ENCODE measurements at regions not wholly inside any gene's neighbourhood (a gene's known extent, or its start where the extent isn't known, plus 50 kb on each side); places are given as distances from the start of the nearest gene placed in this dataset.

DNA sequence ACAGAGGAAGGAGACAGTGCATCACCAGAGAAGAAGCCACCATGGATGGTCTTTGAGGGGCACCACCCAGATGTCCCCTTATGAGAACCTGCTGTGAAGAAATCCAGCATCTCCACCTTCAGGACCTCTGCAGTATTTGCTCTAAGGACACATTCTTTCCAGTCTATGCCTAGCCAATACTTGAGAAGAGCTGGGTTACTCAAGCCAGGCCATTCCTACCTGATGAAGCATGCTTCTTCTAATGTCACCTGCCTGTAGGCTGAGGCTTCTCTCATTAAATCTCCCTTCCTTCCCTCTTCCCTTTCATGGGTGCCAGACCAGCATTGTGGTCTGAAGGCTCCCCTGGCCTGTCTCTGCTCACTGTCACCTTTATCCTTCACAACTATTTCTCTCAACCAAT is 654.5 kb upstream of the AUTS2 start:
- no peak overlapping the region for H3K9ac ChIP-seq
- no peaks in the 10 kb centered on the region for H3K36me3 ChIP-seq (ENCODE audit: insufficient read depth)
- H3K4me1 ChIP-seq (ENCODE audit: low read depth, poor library complexity, severe bottlenecking), result no peaks in the 10 kb centered on the region
- H3K79me2 ChIP-seq (ENCODE audit: insufficient read depth, low read depth), result no peaks in the 10 kb centered on the region
- TF ChIP-seq, protein P1, sequence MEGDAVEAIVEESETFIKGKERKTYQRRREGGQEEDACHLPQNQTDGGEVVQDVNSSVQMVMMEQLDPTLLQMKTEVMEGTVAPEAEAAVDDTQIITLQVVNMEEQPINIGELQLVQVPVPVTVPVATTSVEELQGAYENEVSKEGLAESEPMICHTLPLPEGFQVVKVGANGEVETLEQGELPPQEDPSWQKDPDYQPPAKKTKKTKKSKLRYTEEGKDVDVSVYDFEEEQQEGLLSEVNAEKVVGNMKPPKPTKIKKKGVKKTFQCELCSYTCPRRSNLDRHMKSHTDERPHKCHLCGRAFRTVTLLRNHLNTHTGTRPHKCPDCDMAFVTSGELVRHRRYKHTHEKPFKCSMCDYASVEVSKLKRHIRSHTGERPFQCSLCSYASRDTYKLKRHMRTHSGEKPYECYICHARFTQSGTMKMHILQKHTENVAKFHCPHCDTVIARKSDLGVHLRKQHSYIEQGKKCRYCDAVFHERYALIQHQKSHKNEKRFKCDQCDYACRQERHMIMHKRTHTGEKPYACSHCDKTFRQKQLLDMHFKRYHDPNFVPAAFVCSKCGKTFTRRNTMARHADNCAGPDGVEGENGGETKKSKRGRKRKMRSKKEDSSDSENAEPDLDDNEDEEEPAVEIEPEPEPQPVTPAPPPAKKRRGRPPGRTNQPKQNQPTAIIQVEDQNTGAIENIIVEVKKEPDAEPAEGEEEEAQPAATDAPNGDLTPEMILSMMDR (conservative IDR thresholded peaks at IDR 0.05; ENCODE audit: low read depth, low read length), result no peak
- H3K27me3 ChIP-seq (ENCODE audit: insufficient read depth, low read depth), result no peaks in the 10 kb centered on the region
- H2AFZ ChIP-seq (ENCODE audit: low read depth), result no peak overlapping the region
- H3K27ac ChIP-seq, result no peak overlapping the region
- H3K4me3 ChIP-seq (IDR thresholded peaks at IDR 0.05; ENCODE audit: insufficient read depth, low read depth, low read length), result no peak overlapping the region
- H4K20me1 ChIP-seq (ENCODE audit: insufficient read depth), result no peaks in the 10 kb centered on the region
- H3K4me2 ChIP-seq, result no peak overlapping the region

- Histone ChIP-seq H3K4me3 (IDR thresholded peaks at IDR 0.05; ENCODE audit: insufficient read depth, low read depth, low read length) (no peak overlapping the region), H3K4me1 (ENCODE audit: low read depth, poor library complexity, severe bottlenecking) (no peaks in the 10 kb centered on the region), H3K4me2 (no peak overlapping the region), H4K20me1 (ENCODE audit: insufficient read depth) (no peaks in the 10 kb centered on the region), H3K27ac (no peak overlapping the region), H3K79me2 (ENCODE audit: insufficient read depth, low read depth) (no peaks in the 10 kb centered on the region), H3K9ac (no peak overlapping the region), H3K36me3 (ENCODE audit: insufficient read depth) (no peaks in the 10 kb centered on the region), H2AFZ (ENCODE audit: low read depth) (no peak overlapping the region), H3K27me3 (ENCODE audit: insufficient read depth, low read depth) (no peaks in the 10 kb centered on the region)
- TF ChIP-seq, protein P1 (conservative IDR thresholded peaks at IDR 0.05; ENCODE audit: low read depth, low read length), result no peak
These were observed 642.6 kb upstream of the AUTS2 start for GRCh38 chr7:68955656-68956055.

- Histone ChIP-seq H3K27ac (no peak overlapping the region), H3K4me3 (IDR thresholded peaks at IDR 0.05; ENCODE audit: insufficient read depth, low read depth, low read length) (no peak overlapping the region), H3K4me2 (no peak overlapping the region), H3K9ac (no peak overlapping the region), H3K36me3 (ENCODE audit: insufficient read depth) (no peaks in the 10 kb centered on the region), H3K4me1 (ENCODE audit: low read depth, poor library complexity, severe bottlenecking) (no peaks in the 10 kb centered on the region), H2AFZ (ENCODE audit: low read depth) (no peak overlapping the region), H3K27me3 (ENCODE audit: insufficient read depth, low read depth) (no peaks in the 10 kb centered on the region), H3K79me2 (ENCODE audit: insufficient read depth, low read depth) (no peaks in the 10 kb centered on the region), H4K20me1 (ENCODE audit: insufficient read depth) (no peaks in the 10 kb centered on the region)
- TF ChIP-seq, protein P1 (conservative IDR thresholded peaks at IDR 0.05; ENCODE audit: low read depth, low read length), result no peak
These were observed 639.7 kb upstream of the AUTS2 start for GRCh38 chr7:68958571-68958970.

DNA sequence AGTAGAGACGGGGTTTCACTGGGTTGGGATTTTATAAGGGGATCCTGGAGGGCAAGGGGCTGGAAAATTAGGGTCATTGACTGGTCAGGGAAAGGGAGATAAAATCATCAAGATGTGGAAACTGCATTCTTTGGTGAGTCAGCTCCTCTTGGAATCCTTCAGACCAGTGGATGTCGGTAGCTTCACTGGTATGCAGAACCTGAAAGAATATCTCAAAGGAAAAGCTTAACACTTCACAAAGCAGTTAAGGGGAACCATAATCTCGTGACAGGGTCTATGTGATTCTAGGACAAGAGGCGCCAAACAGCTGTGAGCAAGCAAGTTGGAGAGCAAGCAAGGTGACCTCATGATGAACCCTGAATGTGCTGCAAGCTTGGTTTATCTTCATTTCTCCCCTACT is 634.7 kb upstream of the AUTS2 start:
- H3K9ac ChIP-seq, result no peak overlapping the region
- no peaks in the 10 kb centered on the region for H3K27me3 ChIP-seq (ENCODE audit: insufficient read depth, low read depth)
- H3K4me2 ChIP-seq, result no peak overlapping the region
- H3K27ac ChIP-seq, result no peak overlapping the region
- TF ChIP-seq, protein P1 (conservative IDR thresholded peaks at IDR 0.05; ENCODE audit: low read depth, low read length), result no peak
- H3K79me2 ChIP-seq (ENCODE audit: insufficient read depth, low read depth), result no peaks in the 10 kb centered on the region
- no peak overlapping the region for H3K4me3 ChIP-seq (IDR thresholded peaks at IDR 0.05; ENCODE audit: insufficient read depth, low read depth, low read length)
- H4K20me1 ChIP-seq (ENCODE audit: insufficient read depth), result no peaks in the 10 kb centered on the region
- H3K36me3 ChIP-seq (ENCODE audit: insufficient read depth), result no peaks in the 10 kb centered on the region
- H2AFZ ChIP-seq (ENCODE audit: low read depth), result no peak overlapping the region
- H3K4me1 ChIP-seq (ENCODE audit: low read depth, poor library complexity, severe bottlenecking), result no peaks in the 10 kb centered on the region
